ENCODE measurements at regions not wholly inside any gene's neighbourhood (a gene's known extent, or its start where the extent isn't known, plus 50 kb on each side); places are given as distances from the start of the nearest gene placed in this dataset.

DNA sequence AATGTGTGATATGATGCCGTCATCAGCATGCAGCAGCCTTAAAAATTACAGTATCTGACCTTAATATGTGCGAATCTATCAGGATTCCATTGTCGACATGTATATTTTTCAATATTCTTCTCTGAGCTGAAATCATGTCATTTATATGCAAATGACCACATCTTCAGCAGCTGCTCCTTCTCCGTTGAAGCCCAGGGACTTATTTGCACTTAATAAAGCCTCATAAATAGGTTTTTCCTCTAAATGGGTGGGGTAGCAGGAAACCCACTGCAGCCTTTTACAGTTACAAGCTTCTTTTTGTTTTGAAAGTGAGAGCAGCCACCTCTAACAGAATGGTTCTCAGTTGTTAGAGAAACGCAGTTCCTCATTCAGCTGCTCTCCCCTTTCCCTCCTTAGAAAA lies 178.8 kb upstream of the ZNF644 start:
- TF ChIP-seq, protein P1, sequence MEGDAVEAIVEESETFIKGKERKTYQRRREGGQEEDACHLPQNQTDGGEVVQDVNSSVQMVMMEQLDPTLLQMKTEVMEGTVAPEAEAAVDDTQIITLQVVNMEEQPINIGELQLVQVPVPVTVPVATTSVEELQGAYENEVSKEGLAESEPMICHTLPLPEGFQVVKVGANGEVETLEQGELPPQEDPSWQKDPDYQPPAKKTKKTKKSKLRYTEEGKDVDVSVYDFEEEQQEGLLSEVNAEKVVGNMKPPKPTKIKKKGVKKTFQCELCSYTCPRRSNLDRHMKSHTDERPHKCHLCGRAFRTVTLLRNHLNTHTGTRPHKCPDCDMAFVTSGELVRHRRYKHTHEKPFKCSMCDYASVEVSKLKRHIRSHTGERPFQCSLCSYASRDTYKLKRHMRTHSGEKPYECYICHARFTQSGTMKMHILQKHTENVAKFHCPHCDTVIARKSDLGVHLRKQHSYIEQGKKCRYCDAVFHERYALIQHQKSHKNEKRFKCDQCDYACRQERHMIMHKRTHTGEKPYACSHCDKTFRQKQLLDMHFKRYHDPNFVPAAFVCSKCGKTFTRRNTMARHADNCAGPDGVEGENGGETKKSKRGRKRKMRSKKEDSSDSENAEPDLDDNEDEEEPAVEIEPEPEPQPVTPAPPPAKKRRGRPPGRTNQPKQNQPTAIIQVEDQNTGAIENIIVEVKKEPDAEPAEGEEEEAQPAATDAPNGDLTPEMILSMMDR (IDR thresholded peaks at IDR 0.05): no peak
- no peak for TF ChIP-seq POLR2A (IDR thresholded peaks at IDR 0.05)
